Upper lobe of right lung (tissue), 1 donor: ENCODE measurements at regions not wholly inside any gene's neighbourhood (a gene's known extent, or its start where the extent isn't known, plus 50 kb on each side); places are given as distances from the start of the nearest gene placed in this dataset.

Source experiments
- ATAC-seq: fragments of 200-7000 bp; cut with Tn5 transposase; one replicate; pipeline ENCODE4 v1.9.1; 2020; ENCODE audit warnings: mild to moderate bottlenecking, moderate library complexity
- DNase-seq: peaks from one replicate; pipeline ENCODE4 v3.0.0-alpha.2; 2020
- H3K27ac ChIP-seq: fragments of 200-600 bp; one replicate; pipeline ENCODE4 v1.8.0; 2022
- H3K27me3 ChIP-seq: fragments of 200-600 bp; one replicate; pipeline ENCODE4 v1.8.0; 2022; ENCODE audit warnings: mild to moderate bottlenecking
- H3K36me3 ChIP-seq: fragments of 200-600 bp; one replicate; pipeline ENCODE4 v1.8.0; 2022
- H3K4me1 ChIP-seq: fragments of 200-600 bp; one replicate; pipeline ENCODE4 v1.8.0; 2022
- H3K4me3 ChIP-seq: fragments of 200-600 bp; one replicate; pipeline ENCODE4 v1.8.0; 2022; ENCODE audit warnings: mild to moderate bottlenecking
- H3K9me3 ChIP-seq: fragments of 200-600 bp; one replicate; pipeline ENCODE4 v1.8.0; 2022
- intact Hi-C: fragments of 100-400 bp; cut with DNase I; formaldehyde crosslinking; loops from one replicate; pipeline ENCODE4 v1.11.0; 2022
- TF ChIP-seq, protein P1 (sequence below): fragments of 200-600 bp; IDR thresholded peaks from one replicate; pipeline ENCODE4 v1.8.0; 2022; ENCODE audit warnings: antibody characterized with exemption
- donor health status: DM: no; HTN: yes; CAD: no; lungs with severe emphysema.

DNA sequence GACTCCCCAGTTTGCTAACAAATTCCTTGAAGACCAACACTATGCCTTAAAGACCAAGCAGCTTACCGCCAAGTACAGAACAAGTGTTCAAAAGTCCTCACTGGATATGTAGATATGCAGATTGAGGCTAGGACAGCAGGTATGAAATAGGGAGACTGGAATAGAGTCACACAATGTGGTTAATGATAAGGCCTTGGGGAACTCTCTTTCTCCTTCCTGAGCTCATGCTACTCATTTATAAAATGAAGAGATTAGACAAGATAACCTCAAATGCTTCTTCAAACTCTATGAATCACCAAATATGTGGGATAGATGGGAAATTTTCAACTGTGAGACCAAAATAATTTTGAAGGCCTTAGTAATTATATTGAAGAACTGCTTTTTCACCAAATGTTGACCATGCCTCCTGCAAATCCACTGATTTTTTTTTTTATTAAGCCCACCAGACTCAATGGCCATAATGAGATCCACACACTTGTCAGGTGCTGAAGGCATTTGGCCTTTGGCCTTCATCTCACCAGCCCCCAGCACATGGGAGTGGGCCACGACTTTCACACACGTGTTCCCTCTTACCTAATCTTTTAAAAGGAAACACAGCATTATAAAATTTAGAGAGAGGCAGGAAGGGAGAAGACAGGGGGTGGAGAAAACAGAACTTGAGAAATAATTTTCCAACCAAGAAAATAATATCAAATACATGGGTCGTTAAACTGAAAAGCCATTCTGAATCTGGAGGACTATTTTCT is 181.5 kb downstream of the EN1 start:
- TF ChIP-seq, protein P1, sequence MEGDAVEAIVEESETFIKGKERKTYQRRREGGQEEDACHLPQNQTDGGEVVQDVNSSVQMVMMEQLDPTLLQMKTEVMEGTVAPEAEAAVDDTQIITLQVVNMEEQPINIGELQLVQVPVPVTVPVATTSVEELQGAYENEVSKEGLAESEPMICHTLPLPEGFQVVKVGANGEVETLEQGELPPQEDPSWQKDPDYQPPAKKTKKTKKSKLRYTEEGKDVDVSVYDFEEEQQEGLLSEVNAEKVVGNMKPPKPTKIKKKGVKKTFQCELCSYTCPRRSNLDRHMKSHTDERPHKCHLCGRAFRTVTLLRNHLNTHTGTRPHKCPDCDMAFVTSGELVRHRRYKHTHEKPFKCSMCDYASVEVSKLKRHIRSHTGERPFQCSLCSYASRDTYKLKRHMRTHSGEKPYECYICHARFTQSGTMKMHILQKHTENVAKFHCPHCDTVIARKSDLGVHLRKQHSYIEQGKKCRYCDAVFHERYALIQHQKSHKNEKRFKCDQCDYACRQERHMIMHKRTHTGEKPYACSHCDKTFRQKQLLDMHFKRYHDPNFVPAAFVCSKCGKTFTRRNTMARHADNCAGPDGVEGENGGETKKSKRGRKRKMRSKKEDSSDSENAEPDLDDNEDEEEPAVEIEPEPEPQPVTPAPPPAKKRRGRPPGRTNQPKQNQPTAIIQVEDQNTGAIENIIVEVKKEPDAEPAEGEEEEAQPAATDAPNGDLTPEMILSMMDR: no peak
- H3K4me1 ChIP-seq: no peaks in the 10 kb centered on the region
- H3K36me3 ChIP-seq: no peaks in the 10 kb centered on the region
- no peak overlapping the region for H3K27ac ChIP-seq
- no peaks in the 10 kb centered on the region for H3K27me3 ChIP-seq
- no peak overlapping the region for H3K4me3 ChIP-seq
- intact Hi-C loops: no loop called here
- no peaks in the 10 kb centered on the region for H3K9me3 ChIP-seq
- ATAC-seq (no peak), DNase-seq (no peak)

DNA sequence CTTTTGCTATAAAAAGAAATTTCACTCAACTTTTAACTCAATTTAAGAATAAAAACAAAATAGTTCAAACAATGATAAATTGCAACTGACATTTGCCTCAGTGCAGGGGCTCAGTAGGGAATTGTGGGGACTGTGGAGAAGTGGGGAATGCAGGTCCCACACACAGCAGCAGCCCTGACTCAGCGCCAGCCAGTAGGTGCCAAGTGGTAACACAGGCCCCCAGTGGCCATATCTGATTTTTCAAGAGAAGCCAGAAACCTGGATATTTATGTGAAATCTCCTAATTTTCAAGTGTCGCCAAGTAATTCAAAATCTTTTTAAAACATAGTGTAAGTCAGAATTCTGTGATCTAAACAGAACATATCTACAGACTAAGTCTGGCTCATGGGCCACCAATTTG is 186.3 kb downstream of the EN1 start:
- Histone ChIP-seq H3K36me3 (no peaks in the 10 kb centered on the region), H3K4me3 (no peak overlapping the region), H3K27ac (no peak overlapping the region), H3K9me3 (no peaks in the 10 kb centered on the region), H3K27me3 (no peaks in the 10 kb centered on the region), H3K4me1 (no peaks in the 10 kb centered on the region)
- ATAC-seq (no peak), DNase-seq (no peak)
- TF ChIP-seq, protein P1: no peak
- intact Hi-C loops: no loop called here

- TF ChIP-seq, protein P1: no peak
- Histone ChIP-seq H3K4me1 (no peaks in the 10 kb centered on the region), H3K4me3 (no peak overlapping the region), H3K27ac (no peak overlapping the region), H3K27me3 (no peaks in the 10 kb centered on the region), H3K9me3 (no peaks in the 10 kb centered on the region), H3K36me3 (no peaks in the 10 kb centered on the region)
- intact Hi-C loops: no loop called here
- no peak for ATAC-seq
- no peak for DNase-seq
Measured at GRCh38 chr2:118658596-118659198, 188.8 kb downstream of the EN1 start.

GRCh38 chr2:118657466-118657865 is 190.0 kb downstream of the EN1 start:
- ATAC-seq (no peak), DNase-seq (no peak)
- TF ChIP-seq, protein P1: no peak
- Histone ChIP-seq H3K27ac (no peak overlapping the region), H3K36me3 (no peaks in the 10 kb centered on the region), H3K9me3 (no peaks in the 10 kb centered on the region), H3K27me3 (no peaks in the 10 kb centered on the region), H3K4me1 (no peaks in the 10 kb centered on the region), H3K4me3 (no peak overlapping the region)
- intact Hi-C loops: no loop called here

- H3K27me3 ChIP-seq: no peaks in the 10 kb centered on the region
- TF ChIP-seq, protein P1: no peak
- H3K27ac ChIP-seq: no peak overlapping the region
- H3K4me3 ChIP-seq: no peak overlapping the region
- no peaks in the 10 kb centered on the region for H3K9me3 ChIP-seq
- no peaks in the 10 kb centered on the region for H3K4me1 ChIP-seq
- no peak for DNase-seq
- ATAC-seq: no peak
- no peaks in the 10 kb centered on the region for H3K36me3 ChIP-seq
- intact Hi-C loops: no loop called here
Measured at GRCh38 chr2:118654945-118655344, 192.5 kb downstream of the EN1 start.
